Hematopoietic multipotent progenitor cell (in vitro differentiated cells): ENCODE measurements at regions not wholly inside any gene's neighbourhood (a gene's known extent, or its start where the extent isn't known, plus 50 kb on each side); places are given as distances from the start of the nearest gene placed in this dataset.
A peak's percentile ranks its signal among the peaks of the same experiment; 100 is the strongest.

Source experiments
- DNase-seq, 3 donors: peaks; one replicate each; pipeline ENCODE4 v3.0.0-alpha.2; 2011 to 2015; ENCODE audit warnings: low read depth in 2 of 3, low spot score in 2 of 3

- no peak for DNase-seq
These were observed 138.9 kb downstream of the PTH2R start for GRCh38 chr2:208545403-208546042.

- DNase-seq: no peak
These were observed 139.5 kb downstream of the PTH2R start for GRCh38 chr2:208546107-208546506.

GRCh38 chr2:208546860-208547650, 140.5 kb downstream of the PTH2R start:
- DNase-seq: no peak

GRCh38 chr2:208548700-208549099, 142.1 kb downstream of the PTH2R start:
- no peak for DNase-seq

- DNase-seq: no peak
These were observed 143.1 kb downstream of the PTH2R start for GRCh38 chr2:208549546-208550158.

GRCh38 chr2:208552943-208553342, 146.4 kb downstream of the PTH2R start:
- DNase-seq: no peak

GRCh38 chr2:208556983-208557484, 150.4 kb downstream of the PTH2R start:
- DNase-seq: no peak

- peak in 1 of 3 donors; percentile 23 for DNase-seq
These were observed 159.3 kb downstream of the PTH2R start for GRCh38 chr2:208565690-208566416.

- DNase-seq: no peak
These were observed 161.6 kb downstream of the PTH2R start for GRCh38 chr2:208568203-208568602.

- DNase-seq: no peak
These were observed 163.5 kb downstream of the PTH2R start for GRCh38 chr2:208570066-208570465.

GRCh38 chr2:208570851-208571763, 164.5 kb downstream of the PTH2R start:
- no peak for DNase-seq

- peak in 1 of 3 donors; percentile 33 for DNase-seq
These were observed 165.2 kb downstream of the PTH2R start for GRCh38 chr2:208571764-208572131.

- no peak for DNase-seq
These were observed 167.0 kb downstream of the PTH2R start for GRCh38 chr2:208573569-208573968.

- no peak for DNase-seq
These were observed 173.1 kb downstream of the PTH2R start for GRCh38 chr2:208579678-208580077.

- no peak for DNase-seq
These were observed 177.9 kb downstream of the PTH2R start for GRCh38 chr2:208584378-208584985.

GRCh38 chr2:208586516-208586915, 179.9 kb downstream of the PTH2R start:
- DNase-seq: no peak

GRCh38 chr2:208594642-208595385, 188.2 kb downstream of the PTH2R start:
- no peak for DNase-seq

- DNase-seq: no peak
These were observed 189.0 kb downstream of the PTH2R start for GRCh38 chr2:208595386-208596275.
